HepG2 (cell line): ENCODE measurements at regions not wholly inside any gene's neighbourhood (a gene's known extent, or its start where the extent isn't known, plus 50 kb on each side); places are given as distances from the start of the nearest gene placed in this dataset.

Experiments
- ATAC-seq: fragments of 200-7000 bp; cut with Tn5 transposase; 3 replicates; pipeline ENCODE4 v1.9.1; 2020; ENCODE audit warnings: mild to moderate bottlenecking, moderate library complexity
- BruUV-seq: library from RNA; stranded (reverse); fragments of 400-500 nt; replicated peaks from 2 replicates; lab custom pipeline; 2021; lab: Mats Ljungman, UMichigan
- CTCF ChIA-PET: fragments of 300-600 bp; formaldehyde crosslinking; extraction: SDS; loops from one replicate; lab custom pipeline; 2021; ENCODE audit warnings: low total read pairs, inconsistent platforms, low intra/inter-chr PET ratio; lab: Yijun Ruan, JAX
- POLR2A ChIA-PET: fragments of 350-600 bp; sonication (Branson Sonifier 250); formaldehyde crosslinking; loops from one replicate; lab custom pipeline; 2020; ENCODE audit warnings: antibody characterized with exemption, inconsistent platforms; lab: Yijun Ruan, JAX
- DNase-seq: peaks from one replicate; pipeline ENCODE4 v3.0.0-alpha.2; 2015; ENCODE audit warnings: low spot score
- FAIRE-seq: peaks from 3 replicates; lab custom pipeline; 2011; peaks lifted over from hg19 to GRCh38; lab: Jason Lieb, UNC
- H2AFZ ChIP-seq: one replicate; pipeline ENCODE4 v1.6.1; 2011; ENCODE audit warnings: low read length, inconsistent platforms
- H3K27ac ChIP-seq: fragments of 300-600 bp; 3 replicates; pipeline ENCODE4 v1.8.0; 2011; ENCODE audit warnings: mixed run types, mild to moderate bottlenecking, mixed read lengths, low read length, inconsistent platforms; ENCODE audit not compliant: insufficient read depth; ENCODE audit errors: extremely low read length
- H3K27me3 ChIP-seq, 2 experiments: fragments of 200-600 bp in 1 of 2; 2 replicates in 1 of 2; 3 replicates in 1 of 2; pipeline versions ENCODE4 v1.6.0 to v1.8.0; 2011; ENCODE audit warnings: low read length in 2 of 2, mild to moderate bottlenecking in 2 of 2, moderate library complexity in 2 of 2, inconsistent platforms in 1 of 2; ENCODE audit not compliant: insufficient read depth in 2 of 2, control insufficient read depth in 1 of 2
- H3K36me3 ChIP-seq, 2 experiments: fragments of 200-600 bp in 1 of 2; replicated peaks in 1 of 2; 2 replicates in 1 of 2; 3 replicates in 1 of 2; pipeline versions ENCODE4 v1.5.1 to v1.8.0; 2011; ENCODE audit warnings: low read length in 2 of 2, inconsistent platforms in 1 of 2; ENCODE audit not compliant: insufficient read depth in 2 of 2, control insufficient read depth in 1 of 2
- H3K4me1 ChIP-seq: 2 replicates; pipeline ENCODE4 v1.5.1; 2012; ENCODE audit warnings: low read length, inconsistent platforms; ENCODE audit not compliant: insufficient read depth
- H3K4me2 ChIP-seq: 2 replicates; pipeline ENCODE4 v1.6.0; 2011; ENCODE audit warnings: low read depth, low read length, inconsistent platforms
- H3K4me3 ChIP-seq, 3 experiments: fragments of 200-600 bp in 1 of 3; sonication (generic), shearing (Covaris generic) in 1 of 3; replicated peaks in 1 of 3; 2 replicates each; pipeline ENCODE4 v1.5.1; 2011 to 2016; ENCODE audit warnings: low read length in 3 of 3, inconsistent platforms in 2 of 3, low read depth in 2 of 3, mild to moderate bottlenecking in 2 of 3, control low read depth in 1 of 3, mixed read lengths in 1 of 3; ENCODE audit not compliant: insufficient read depth in 1 of 3
- H3K79me2 ChIP-seq: one replicate; pipeline ENCODE4 v1.6.1; 2011; ENCODE audit warnings: low read length, inconsistent platforms; ENCODE audit not compliant: insufficient read depth
- H3K9ac ChIP-seq: 2 replicates; pipeline ENCODE4 v1.6.0; 2011; ENCODE audit warnings: mild to moderate bottlenecking, low read depth, low read length, inconsistent platforms; ENCODE audit not compliant: insufficient read depth
- H3K9me3 ChIP-seq: 2 replicates; pipeline ENCODE4 v1.5.1; 2012; ENCODE audit warnings: mild to moderate bottlenecking, low read length
- H4K20me1 ChIP-seq: 2 replicates; pipeline ENCODE4 v1.6.0; 2011; ENCODE audit warnings: inconsistent platforms, mild to moderate bottlenecking, low read length, moderate library complexity; ENCODE audit not compliant: insufficient read depth
- DMTF1 ChIP-seq: sonication (generic); formaldehyde crosslinking; IDR thresholded peaks from 2 replicates; pipeline ENCODE4 v1.4.0; 2020; ENCODE audit warnings: mild to moderate bottlenecking, missing genetic modification reagents
- NFE2 ChIP-seq: sonication (generic); formaldehyde crosslinking; IDR thresholded peaks from 2 replicates; pipeline ENCODE4 v1.4.0; 2020; ENCODE audit warnings: missing genetic modification reagents
- POLR2AphosphoS2 ChIP-seq: IDR thresholded peaks from 2 replicates; pipeline ENCODE4 v1.6.1; 2011; ENCODE audit warnings: low read depth, low read length, improper control_type of control experiment
- ZNF510 ChIP-seq: sonication (generic); formaldehyde crosslinking; IDR thresholded peaks from 2 replicates; pipeline ENCODE4 v1.4.0; 2020; ENCODE audit warnings: low read depth, mild to moderate bottlenecking, missing genetic modification reagents
- WGBS: methylation state at CpG from one replicate; pipeline ENCODE4 v1.1.6; 2017; ENCODE audit warnings: low lambda C conversion rate; 5-methylcytosine and 5-hydroxymethylcytosine counted together
- in situ Hi-C: cut with HindIII; loops from 2 replicates; pipeline ENCODE4 v1.10.0; 2017; ENCODE audit warnings: low pct_unique_long_range_greater_than_20kb; ENCODE audit not compliant: extremely low pct_ligation_motif_present
- intact Hi-C: fragments of 100-400 bp; cut with micrococcal nuclease; formaldehyde crosslinking; loops from one replicate; pipeline ENCODE4 v1.10.0; 2022; ENCODE audit not compliant: unreplicated experiment
- TF ChIP-seq, protein P1 (sequence below): sonication (generic); formaldehyde crosslinking; IDR thresholded peaks from 2 replicates; pipeline ENCODE4 v1.5.1; 2020; ENCODE audit warnings: missing genetic modification reagents, mild to moderate bottlenecking, borderline replicate concordance
- TF ChIP-seq, protein P2 (sequence below): sonication (generic); formaldehyde crosslinking; IDR thresholded peaks from 2 replicates; pipeline ENCODE4 v1.4.0; 2020; ENCODE audit warnings: missing genetic modification reagents, low read depth, mild to moderate bottlenecking, borderline replicate concordance

- ChIA-PET CTCF (no interaction called here), POLR2A (no interaction called here)
- WGBS, result 95% methylated on average over 8 of the region's 8 CpGs
- BruUV-seq, result no TSS peak
- no peak for FAIRE-seq
- no peak overlapping the region for H3K4me2 ChIP-seq
- no peaks in the 10 kb centered on the region for H3K9me3 ChIP-seq
- no peak overlapping the region for H3K9ac ChIP-seq
- no peak overlapping the region for H3K27ac ChIP-seq
- in situ Hi-C loops, result no loop called here
- H3K27me3 ChIP-seq, result no peaks in the 10 kb centered on the region
- H3K36me3 ChIP-seq, result no peaks in the 10 kb centered on the region; a peak in 1 of 5 replicates
- H4K20me1 ChIP-seq, result no peaks in the 10 kb centered on the region
- intact Hi-C loops, result no loop called here
- H3K79me2 ChIP-seq, result no peaks in the 10 kb centered on the region
- no peak overlapping the region for H2AFZ ChIP-seq
- no peak for TF ChIP-seq ZNF510
- no peak for TF ChIP-seq NFE2 (CRISPR knock-in tag)
- TF ChIP-seq, protein P1, sequence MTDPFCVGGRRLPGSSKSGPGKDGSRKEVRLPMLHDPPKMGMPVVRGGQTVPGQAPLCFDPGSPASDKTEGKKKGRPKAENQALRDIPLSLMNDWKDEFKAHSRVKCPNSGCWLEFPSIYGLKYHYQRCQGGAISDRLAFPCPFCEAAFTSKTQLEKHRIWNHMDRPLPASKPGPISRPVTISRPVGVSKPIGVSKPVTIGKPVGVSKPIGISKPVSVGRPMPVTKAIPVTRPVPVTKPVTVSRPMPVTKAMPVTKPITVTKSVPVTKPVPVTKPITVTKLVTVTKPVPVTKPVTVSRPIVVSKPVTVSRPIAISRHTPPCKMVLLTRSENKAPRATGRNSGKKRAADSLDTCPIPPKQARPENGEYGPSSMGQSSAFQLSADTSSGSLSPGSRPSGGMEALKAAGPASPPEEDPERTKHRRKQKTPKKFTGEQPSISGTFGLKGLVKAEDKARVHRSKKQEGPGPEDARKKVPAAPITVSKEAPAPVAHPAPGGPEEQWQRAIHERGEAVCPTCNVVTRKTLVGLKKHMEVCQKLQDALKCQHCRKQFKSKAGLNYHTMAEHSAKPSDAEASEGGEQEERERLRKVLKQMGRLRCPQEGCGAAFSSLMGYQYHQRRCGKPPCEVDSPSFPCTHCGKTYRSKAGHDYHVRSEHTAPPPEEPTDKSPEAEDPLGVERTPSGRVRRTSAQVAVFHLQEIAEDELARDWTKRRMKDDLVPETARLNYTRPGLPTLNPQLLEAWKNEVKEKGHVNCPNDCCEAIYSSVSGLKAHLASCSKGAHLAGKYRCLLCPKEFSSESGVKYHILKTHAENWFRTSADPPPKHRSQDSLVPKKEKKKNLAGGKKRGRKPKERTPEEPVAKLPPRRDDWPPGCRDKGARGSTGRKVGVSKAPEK, result no peak
- no peak for TF ChIP-seq POLR2AphosphoS2
- TF ChIP-seq, protein P2, sequence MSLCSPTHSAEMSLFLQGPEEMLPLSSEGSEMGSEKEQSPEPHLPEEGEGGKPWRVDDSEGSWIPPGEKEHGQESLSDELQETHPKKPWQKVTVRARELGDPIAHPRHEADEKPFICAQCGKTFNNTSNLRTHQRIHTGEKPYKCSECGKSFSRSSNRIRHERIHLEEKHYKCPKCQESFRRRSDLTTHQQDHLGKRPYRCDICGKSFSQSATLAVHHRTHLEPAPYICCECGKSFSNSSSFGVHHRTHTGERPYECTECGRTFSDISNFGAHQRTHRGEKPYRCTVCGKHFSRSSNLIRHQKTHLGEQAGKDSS (CRISPR knock-in tag), result no peak
- no peak for TF ChIP-seq DMTF1
- no peaks in the 10 kb centered on the region for H3K4me1 ChIP-seq
- no peak for DNase-seq
- ATAC-seq, result no peak
- H3K4me3 ChIP-seq, result no peak overlapping the region
Observed at GRCh38 chr13:50485979-50486935, 357.2 kb downstream of the DLEU7 start.
